GM13976 (cell line): ENCODE measurements at regions not wholly inside any gene's neighbourhood (a gene's known extent, or its start where the extent isn't known, plus 50 kb on each side); places are given as distances from the start of the nearest gene placed in this dataset.

Experiments used
- DNase-seq: peaks from one replicate; pipeline ENCODE4 v3.0.0; 2012; ENCODE audit warnings: low spot score
- CTCF ChIP-seq: IDR thresholded peaks from 2 replicates; pipeline ENCODE4 v1.5.1; 2012; ENCODE audit warnings: borderline replicate concordance, mild to moderate bottlenecking; ENCODE audit not compliant: insufficient read depth; ENCODE audit errors: extremely low read depth, missing control alignments, control extremely low read depth
- in situ Hi-C: fragments of 300-500 bp; cut with MboI; formaldehyde crosslinking; loops from one replicate; pipeline ENCODE4 v1.12.0; 2022; ENCODE audit warnings: low sequenced_read_pairs, mixed read lengths, inconsistent platforms; ENCODE audit not compliant: unreplicated experiment

- TF ChIP-seq CTCF, result no peak
- DNase-seq, result no peak
- in situ Hi-C loops, result no loop called here
Observed at GRCh38 chr5:158147227-158147626, 288.3 kb upstream of the CLINT1 start.

GRCh38 chr5:158145827-158146226 is 286.9 kb upstream of the CLINT1 start:
- TF ChIP-seq CTCF, result no peak
- no peak for DNase-seq
- in situ Hi-C loops, result no loop called here

DNA sequence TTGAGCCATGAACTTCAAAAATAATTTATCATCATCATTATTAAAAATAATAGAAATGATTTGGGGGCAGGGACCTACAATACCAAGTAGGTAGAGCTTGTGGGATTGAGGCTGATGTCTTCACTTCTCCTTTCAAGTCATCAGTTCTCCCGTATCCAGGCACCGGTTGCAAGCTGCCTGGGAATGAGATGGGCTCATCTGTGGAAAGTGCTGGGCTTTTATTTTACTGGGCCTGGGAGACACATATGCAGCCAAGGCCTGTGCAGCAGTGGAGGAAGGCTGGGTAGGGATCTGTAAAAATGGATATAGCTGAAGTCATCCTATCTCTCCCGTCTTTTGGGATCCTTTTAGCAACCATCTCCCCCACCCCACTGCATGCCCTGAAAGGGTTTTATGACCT is 284.1 kb upstream of the CLINT1 start:
- no peak for DNase-seq
- in situ Hi-C loops, result no loop called here
- TF ChIP-seq CTCF, result no peak

DNA sequence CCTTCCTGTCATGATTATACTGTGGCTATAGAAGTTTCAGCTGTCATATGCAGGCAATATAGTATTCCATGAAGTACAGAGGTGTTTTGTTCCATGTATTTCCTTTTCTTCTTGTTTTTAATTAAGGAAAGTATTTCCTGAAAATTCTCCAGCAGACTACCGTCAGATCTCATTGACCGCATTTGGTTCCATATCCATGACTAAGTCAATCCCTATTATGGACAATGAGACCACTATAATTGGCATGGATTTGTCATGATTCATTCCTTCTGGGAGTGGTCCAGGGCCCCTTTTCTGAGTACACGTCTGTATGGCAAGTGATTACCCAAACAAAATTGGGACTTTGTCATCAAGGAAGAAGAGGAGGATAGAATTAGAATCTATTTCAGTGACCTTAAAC is 283.2 kb upstream of the CLINT1 start:
- no peak for TF ChIP-seq CTCF
- no peak for DNase-seq
- in situ Hi-C loops, result no loop called here

GRCh38 chr5:158140120-158140731 is 281.3 kb upstream of the CLINT1 start:
- in situ Hi-C loops, result no loop called here
- TF ChIP-seq CTCF, result no peak

GRCh38 chr5:158139161-158139560 is 280.2 kb upstream of the CLINT1 start:
- no peak for DNase-seq
- TF ChIP-seq CTCF, result no peak
- in situ Hi-C loops, result no loop called here

More at GRCh38 chr5:158140120-158140731, 281.3 kb upstream of the CLINT1 start:
- no peak for DNase-seq
